Activated T-helper 2 cell treated with anti-CD3 and anti-CD28 coated beads, Interferon-gamma antibody, Interleukin-2, Interleukin-4, amounts not matched to agents 10 μg/mL and 5 μg/mL and 100 μg/mL, durations not matched to agents 14 hours and 24 hours and 36 hours (primary cell): ENCODE measurements at regions not wholly inside any gene's neighbourhood (a gene's known extent, or its start where the extent isn't known, plus 50 kb on each side); places are given as distances from the start of the nearest gene placed in this dataset.
"Not testable (repeated sequence)": the region's sequence is repeated elsewhere in the genome, so short reads cannot be mapped to it uniquely, and the experiment has no call there.

Experiments
- DNase-seq: peaks from one replicate; pipeline ENCODE4 v3.0.0; 2021; ENCODE audit warnings: low spot score
- H3K27ac Mint-ChIP-seq: one replicate; pipeline ENCODE4 v1.8.0; 2021; ENCODE audit warnings: mixed read lengths
- H3K27me3 Mint-ChIP-seq: one replicate; pipeline ENCODE4 v1.8.0; 2021; ENCODE audit warnings: low read depth, mixed read lengths
- H3K36me3 Mint-ChIP-seq: one replicate; pipeline ENCODE4 v1.8.0; 2021; ENCODE audit warnings: low read depth, mixed read lengths
- H3K4me1 Mint-ChIP-seq: one replicate; pipeline ENCODE4 v1.8.0; 2021; ENCODE audit warnings: low read depth, mixed read lengths
- H3K4me3 Mint-ChIP-seq: one replicate; pipeline ENCODE4 v1.8.0; 2021; ENCODE audit warnings: low read depth, mild to moderate bottlenecking, moderate library complexity, mixed read lengths
- H3K9me3 Mint-ChIP-seq: one replicate; pipeline ENCODE4 v1.8.0; 2021; ENCODE audit warnings: mixed read lengths
- intact Hi-C: fragments of 100-400 bp; cut with micrococcal nuclease; formaldehyde crosslinking; loops from one replicate; pipeline ENCODE4 v1.15.1; 2023

GRCh38 chrX:129093706-129094105 lies 429.6 kb downstream of the SMARCA1 start:
- DNase-seq: no peak
- no peak overlapping the region for H3K27ac Mint-ChIP-seq
- no peaks in the 10 kb centered on the region for H3K27me3 Mint-ChIP-seq
- no peaks in the 10 kb centered on the region for H3K4me1 Mint-ChIP-seq
- no peaks in the 10 kb centered on the region for H3K9me3 Mint-ChIP-seq
- no peak overlapping the region for H3K4me3 Mint-ChIP-seq
- no peaks in the 10 kb centered on the region for H3K36me3 Mint-ChIP-seq
- intact Hi-C loops: no loop called here

GRCh38 chrX:129092757-129093156 lies 430.5 kb downstream of the SMARCA1 start:
- H3K27me3 Mint-ChIP-seq: no peaks in the 10 kb centered on the region
- H3K4me1 Mint-ChIP-seq: no peaks in the 10 kb centered on the region
- no peaks in the 10 kb centered on the region for H3K9me3 Mint-ChIP-seq

DNA sequence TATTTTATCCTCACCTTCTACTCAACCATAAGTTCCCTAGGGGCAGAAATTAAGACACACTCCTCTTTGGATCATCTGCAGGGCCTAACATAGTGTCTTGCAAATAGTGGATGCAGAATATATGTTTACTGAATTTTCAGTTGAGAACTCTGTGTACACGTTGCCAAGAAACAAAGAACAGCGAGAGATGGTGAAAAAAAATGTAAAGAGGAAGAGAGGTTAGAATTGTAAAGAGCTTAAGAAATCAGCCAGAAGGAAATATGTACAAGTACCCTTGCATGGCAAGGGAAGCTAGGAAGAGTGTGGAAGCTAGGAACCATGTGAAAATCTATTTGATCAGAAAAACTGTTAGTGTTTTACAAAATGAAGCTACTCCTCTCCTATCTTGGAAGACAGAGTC lies 431.0 kb downstream of the SMARCA1 start:
- DNase-seq: no peak
- no peaks in the 10 kb centered on the region for H3K36me3 Mint-ChIP-seq
- no peaks in the 10 kb centered on the region for H3K27me3 Mint-ChIP-seq
- intact Hi-C loops: no loop called here
- H3K27ac Mint-ChIP-seq: no peak overlapping the region
- H3K4me1 Mint-ChIP-seq: no peaks in the 10 kb centered on the region
- H3K9me3 Mint-ChIP-seq: no peaks in the 10 kb centered on the region
- no peak overlapping the region for H3K4me3 Mint-ChIP-seq

More at GRCh38 chrX:129092757-129093156, 430.5 kb downstream of the SMARCA1 start:
- intact Hi-C loops: no loop called here
- no peak overlapping the region for H3K27ac Mint-ChIP-seq
- no peak overlapping the region for H3K4me3 Mint-ChIP-seq
- no peak for DNase-seq
- H3K36me3 Mint-ChIP-seq: no peaks in the 10 kb centered on the region

GRCh38 chrX:129091097-129091496 lies 432.2 kb downstream of the SMARCA1 start:
- Mint-ChIP-seq H3K27ac (no peak overlapping the region), H3K36me3 (no peaks in the 10 kb centered on the region), H3K4me3 (no peak overlapping the region), H3K9me3 (no peaks in the 10 kb centered on the region), H3K4me1 (no peaks in the 10 kb centered on the region), H3K27me3 (no peaks in the 10 kb centered on the region)
- DNase-seq: no peak
- intact Hi-C loops: no loop called here

DNA sequence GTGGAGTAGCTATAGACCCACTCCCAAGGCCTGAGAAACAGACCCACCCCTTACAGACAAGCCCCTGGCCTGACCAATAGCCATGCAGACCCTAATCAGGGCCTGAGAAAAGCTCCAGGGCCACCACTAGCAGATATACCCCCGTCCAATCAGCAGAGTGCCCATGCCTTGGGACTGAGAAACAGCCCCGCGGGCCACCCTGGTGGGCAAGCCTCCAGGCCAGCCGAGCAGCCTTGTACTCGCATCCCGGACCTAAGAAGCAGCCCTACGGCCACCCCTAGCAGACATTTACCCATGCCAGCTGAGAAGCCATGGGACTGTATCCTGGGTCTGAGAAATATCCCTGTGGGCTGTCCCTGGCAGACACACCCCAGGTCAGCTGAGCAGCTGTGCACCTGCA lies 436.5 kb downstream of the SMARCA1 start:
- Mint-ChIP-seq H3K4me3 (no peak overlapping the region), H3K27ac (no peak overlapping the region), H3K9me3 (no peaks in the 10 kb centered on the region), H3K4me1 (no peaks in the 10 kb centered on the region), H3K27me3 (no peaks in the 10 kb centered on the region), H3K36me3 (no peaks in the 10 kb centered on the region)
- intact Hi-C loops: no loop called here
- DNase-seq: no peak

DNA sequence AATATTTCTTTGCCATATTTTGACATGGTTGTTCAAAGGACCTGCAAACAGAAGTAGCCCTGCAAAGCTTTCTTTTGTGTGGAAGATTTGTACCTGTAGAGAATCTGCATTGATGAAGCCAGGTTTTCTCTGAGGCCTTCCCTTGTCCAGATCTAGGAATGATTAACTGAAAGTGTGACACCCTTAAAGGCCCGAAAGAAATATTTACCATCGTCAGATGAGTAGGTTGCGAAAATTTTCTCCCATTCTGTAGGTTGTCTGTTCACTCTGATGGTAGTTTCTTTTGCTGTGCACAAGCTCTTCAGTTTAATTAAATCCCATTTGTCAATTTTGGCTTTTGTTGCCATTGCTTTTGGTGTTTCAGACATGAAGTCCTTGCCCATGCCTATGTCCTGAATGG lies 439.0 kb downstream of the SMARCA1 start:
- H3K9me3 Mint-ChIP-seq, H3K36me3 Mint-ChIP-seq, H3K27ac Mint-ChIP-seq, intact Hi-C loops, H3K4me3 Mint-ChIP-seq, H3K4me1 Mint-ChIP-seq, H3K27me3 Mint-ChIP-seq, DNase-seq: not testable (repeated sequence)

DNA sequence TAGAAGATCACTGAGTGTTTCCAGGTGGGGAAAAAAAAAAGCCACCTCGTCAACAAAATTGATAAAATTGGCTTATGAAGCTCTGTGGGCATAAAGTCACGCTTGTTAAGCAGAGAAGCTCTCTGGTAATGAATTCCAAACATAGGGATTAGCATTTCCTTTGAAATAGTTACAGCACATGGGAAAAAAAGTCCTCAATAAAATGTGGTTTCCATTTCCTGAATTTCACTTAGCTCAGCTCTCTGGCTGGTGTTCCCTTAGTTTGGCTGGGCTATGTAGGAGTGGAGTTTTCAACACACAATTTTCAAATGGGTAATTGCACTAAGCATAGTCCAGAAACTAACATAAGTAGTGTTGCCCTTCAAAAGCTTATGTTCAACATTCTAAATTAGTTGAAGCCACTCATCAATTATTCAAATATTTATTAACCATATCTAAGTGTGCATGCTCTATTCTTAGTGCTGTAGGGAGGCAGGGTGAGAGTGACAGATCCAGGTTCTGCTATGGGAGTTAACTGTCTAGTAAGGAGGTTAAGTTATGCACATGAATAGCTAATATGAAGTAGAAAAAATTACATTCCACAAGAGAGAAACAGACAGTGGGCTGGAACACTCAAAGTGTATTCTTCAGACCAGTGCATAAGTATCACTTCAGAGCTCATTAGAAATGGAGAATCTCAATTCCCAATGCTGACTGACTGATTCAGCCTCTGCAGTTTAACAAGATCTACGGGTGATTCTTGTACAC lies 445.7 kb downstream of the SMARCA1 start:
- Mint-ChIP-seq H3K27ac (no peak overlapping the region), H3K4me3 (no peak overlapping the region), H3K36me3 (no peaks in the 10 kb centered on the region), H3K9me3 (no peaks in the 10 kb centered on the region), H3K4me1 (no peaks in the 10 kb centered on the region), H3K27me3 (no peaks in the 10 kb centered on the region)
- DNase-seq: no peak
- intact Hi-C loops: no loop called here

- Mint-ChIP-seq H3K4me3 (no peak overlapping the region), H3K9me3 (no peaks in the 10 kb centered on the region), H3K27me3 (no peaks in the 10 kb centered on the region), H3K4me1 (no peaks in the 10 kb centered on the region), H3K27ac (no peak overlapping the region), H3K36me3 (no peaks in the 10 kb centered on the region)
- intact Hi-C loops: no loop called here
- DNase-seq: no peak
Observed at GRCh38 chrX:129071390-129071789, 451.9 kb downstream of the SMARCA1 start.

- Mint-ChIP-seq H3K27me3 (no peaks in the 10 kb centered on the region), H3K9me3 (no peaks in the 10 kb centered on the region), H3K36me3 (no peaks in the 10 kb centered on the region), H3K4me3 (no peak overlapping the region), H3K27ac (no peak overlapping the region), H3K4me1 (no peaks in the 10 kb centered on the region)
- intact Hi-C loops: no loop called here
- DNase-seq: no peak
Observed at GRCh38 chrX:129065895-129066294, 457.4 kb downstream of the SMARCA1 start.

DNA sequence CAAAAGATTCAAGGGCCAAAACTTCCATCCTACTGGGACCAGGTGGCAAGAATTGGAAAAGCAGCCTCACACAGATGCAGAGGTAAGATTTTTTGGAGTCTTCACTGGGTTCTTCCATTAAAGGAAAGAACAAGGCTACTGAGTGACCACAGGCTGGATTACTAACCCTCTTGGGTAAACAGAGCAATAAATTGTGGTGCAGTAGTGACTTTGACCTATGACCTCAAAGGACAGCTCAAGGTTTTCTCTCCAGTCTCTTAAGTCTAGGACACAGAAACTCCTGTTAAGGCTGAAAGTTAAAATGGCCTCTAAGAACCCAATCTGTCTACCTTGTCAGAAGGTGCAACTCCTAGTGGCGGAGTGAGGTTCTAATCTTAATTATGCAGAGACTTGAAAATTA lies 464.9 kb downstream of the SMARCA1 start:
- intact Hi-C loops: no loop called here
- Mint-ChIP-seq H3K4me1 (no peaks in the 10 kb centered on the region), H3K9me3 (no peaks in the 10 kb centered on the region), H3K4me3 (no peak overlapping the region), H3K27ac (no peak overlapping the region), H3K27me3 (no peaks in the 10 kb centered on the region), H3K36me3 (no peaks in the 10 kb centered on the region)
- DNase-seq: no peak

DNA sequence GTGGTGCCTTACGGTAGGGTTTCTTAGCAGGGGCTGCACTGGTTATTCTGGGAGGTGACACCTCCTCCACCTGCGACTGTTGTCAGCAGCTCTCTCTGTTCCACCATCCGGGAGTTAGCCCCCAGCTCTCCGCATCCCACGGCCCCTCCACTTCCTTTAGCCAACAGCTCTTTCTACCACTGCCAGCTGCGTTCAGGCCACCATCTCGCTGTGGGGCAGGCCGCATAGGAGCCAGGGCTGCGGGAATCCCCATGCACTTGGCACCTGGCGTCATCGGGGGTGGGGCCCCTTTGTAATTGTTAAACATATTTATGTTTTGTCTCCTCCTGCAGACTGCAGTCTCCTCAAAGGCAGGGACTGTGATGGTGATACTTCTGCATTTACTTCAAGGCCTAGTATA lies 480.2 kb downstream of the SMARCA1 start:
- Mint-ChIP-seq H3K4me1 (no peaks in the 10 kb centered on the region), H3K4me3 (no peak overlapping the region), H3K27me3 (no peaks in the 10 kb centered on the region), H3K27ac (no peak overlapping the region), H3K36me3 (no peaks in the 10 kb centered on the region), H3K9me3 (no peaks in the 10 kb centered on the region)
- intact Hi-C loops: no loop called here
- no peak for DNase-seq

DNA sequence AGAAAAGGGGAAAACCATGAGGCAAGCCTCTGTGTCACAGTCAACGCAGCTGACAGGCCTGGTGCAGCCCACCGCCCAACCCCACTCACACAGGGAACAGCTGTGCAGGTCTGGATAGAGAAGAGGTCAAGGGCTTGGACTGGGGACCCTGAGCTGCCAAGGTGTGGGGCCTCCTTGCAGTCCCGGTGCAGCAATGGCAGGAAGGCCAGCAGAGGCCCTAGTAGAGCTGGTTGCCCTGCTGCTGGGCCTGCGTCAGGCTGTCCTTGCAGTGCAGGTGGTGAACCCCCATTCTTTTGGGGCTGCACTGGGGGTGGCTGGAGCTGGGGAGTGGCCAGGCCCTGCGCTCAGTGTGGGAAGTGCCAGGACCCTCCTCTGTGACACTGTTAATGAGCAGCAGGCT lies 482.0 kb downstream of the SMARCA1 start:
- no peak for DNase-seq
- no peaks in the 10 kb centered on the region for H3K36me3 Mint-ChIP-seq
- no peaks in the 10 kb centered on the region for H3K27me3 Mint-ChIP-seq
- no peaks in the 10 kb centered on the region for H3K9me3 Mint-ChIP-seq
- no peaks in the 10 kb centered on the region for H3K4me1 Mint-ChIP-seq
- H3K27ac Mint-ChIP-seq: no peak overlapping the region
- intact Hi-C loops: no loop called here
- no peak overlapping the region for H3K4me3 Mint-ChIP-seq

- intact Hi-C loops: no loop called here
- no peaks in the 10 kb centered on the region for H3K36me3 Mint-ChIP-seq
- H3K4me1 Mint-ChIP-seq: no peaks in the 10 kb centered on the region
- H3K9me3 Mint-ChIP-seq: no peaks in the 10 kb centered on the region
- no peaks in the 10 kb centered on the region for H3K27me3 Mint-ChIP-seq
- H3K27ac Mint-ChIP-seq: no peak overlapping the region
- DNase-seq: no peak
- no peak overlapping the region for H3K4me3 Mint-ChIP-seq
Observed at GRCh38 chrX:129040124-129040523, 483.2 kb downstream of the SMARCA1 start.

DNA sequence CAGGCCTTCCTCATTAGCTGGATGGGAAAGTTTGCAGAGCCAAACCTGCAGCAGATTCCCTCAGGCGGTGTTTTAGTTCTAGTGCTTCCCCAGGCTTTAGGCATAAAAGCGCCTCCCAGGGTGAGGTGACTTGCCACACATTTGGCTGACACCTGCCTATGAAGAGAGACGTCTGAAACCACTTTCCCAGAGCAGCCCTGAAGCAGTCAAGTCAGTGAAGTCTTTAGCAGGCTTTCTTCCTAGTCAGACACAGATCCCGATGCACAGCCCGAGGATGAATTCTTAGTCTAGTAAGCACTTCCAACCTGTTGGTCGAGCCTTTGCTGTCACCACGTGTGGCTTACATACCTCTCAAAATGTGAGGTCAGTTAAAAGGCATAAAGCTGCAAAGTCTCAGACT lies 484.1 kb downstream of the SMARCA1 start:
- H3K9me3 Mint-ChIP-seq: no peaks in the 10 kb centered on the region
- H3K4me1 Mint-ChIP-seq: no peaks in the 10 kb centered on the region
- no peak for DNase-seq
- H3K36me3 Mint-ChIP-seq: no peaks in the 10 kb centered on the region
- H3K27ac Mint-ChIP-seq: no peak overlapping the region
- H3K4me3 Mint-ChIP-seq: no peak overlapping the region
- H3K27me3 Mint-ChIP-seq: no peaks in the 10 kb centered on the region
- intact Hi-C loops: no loop called here
